GM21619 (cell line): ENCODE measurements at regions not wholly inside any gene's neighbourhood (a gene's known extent, or its start where the extent isn't known, plus 50 kb on each side); places are given as distances from the start of the nearest gene placed in this dataset.

Experiments
- ATAC-seq: cut with Tn5 transposase; IDR thresholded peaks from one replicate; pipeline ENCODE4 v1.9.1; 2021; ENCODE audit not compliant: unreplicated experiment

DNA sequence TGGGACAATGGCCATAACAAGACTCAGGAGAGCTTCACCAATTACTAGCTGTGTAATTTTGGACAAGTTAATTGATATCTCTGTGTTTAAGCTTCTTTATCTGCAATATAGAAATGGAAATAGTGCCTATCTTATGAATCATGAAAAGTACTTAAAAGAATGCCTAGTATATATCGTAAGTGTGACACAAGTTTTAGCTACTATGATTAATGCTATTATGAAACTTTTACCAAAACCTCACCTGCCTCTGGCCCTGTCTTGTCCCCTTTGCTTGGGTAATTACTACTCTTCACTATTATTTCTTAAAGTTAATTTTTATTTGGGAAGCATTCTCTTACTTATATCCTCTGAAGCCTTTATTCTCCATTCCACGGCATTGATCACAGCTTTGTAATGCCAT, 75.0 kb upstream of the NETO1 start:
- ATAC-seq = no peak

DNA sequence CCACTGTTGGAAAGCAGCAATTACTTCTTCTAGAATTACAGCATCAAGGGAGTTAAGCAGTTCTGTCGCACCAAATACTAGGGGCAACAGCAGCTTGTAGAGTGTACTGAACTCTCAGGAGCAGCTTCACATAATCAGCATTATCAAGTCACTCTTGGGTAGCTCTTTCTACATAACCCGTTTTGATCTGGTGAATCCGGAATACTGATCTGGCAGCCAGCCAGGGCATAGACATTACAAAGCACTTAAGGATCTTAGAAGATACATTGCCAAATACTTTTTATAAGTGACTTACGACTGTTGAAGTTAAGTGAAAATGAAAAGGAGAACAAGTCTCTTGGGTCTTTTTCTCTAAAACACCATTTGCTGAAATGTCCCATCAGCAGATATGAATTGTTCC, 73.2 kb upstream of the NETO1 start:
- no peak for ATAC-seq

DNA sequence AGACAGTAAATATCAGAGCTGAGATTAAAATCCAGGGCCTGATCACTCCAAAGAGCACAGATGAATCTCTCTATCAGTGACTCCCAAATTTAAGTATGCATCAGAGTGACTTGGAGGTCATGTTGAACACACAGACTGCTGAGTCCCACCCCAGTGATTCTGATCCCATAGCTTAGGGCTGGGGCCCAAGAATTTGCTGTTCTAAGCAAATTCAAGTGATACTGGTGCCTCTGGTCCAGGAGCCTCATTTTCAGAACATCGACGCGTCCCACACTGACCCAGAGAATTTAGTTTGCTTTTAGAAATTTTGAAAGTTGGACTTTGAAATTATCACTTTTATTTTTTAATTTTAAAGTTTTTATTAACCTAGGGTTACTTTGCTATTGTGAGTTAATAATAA, 72.7 kb upstream of the NETO1 start:
- no peak for ATAC-seq

DNA sequence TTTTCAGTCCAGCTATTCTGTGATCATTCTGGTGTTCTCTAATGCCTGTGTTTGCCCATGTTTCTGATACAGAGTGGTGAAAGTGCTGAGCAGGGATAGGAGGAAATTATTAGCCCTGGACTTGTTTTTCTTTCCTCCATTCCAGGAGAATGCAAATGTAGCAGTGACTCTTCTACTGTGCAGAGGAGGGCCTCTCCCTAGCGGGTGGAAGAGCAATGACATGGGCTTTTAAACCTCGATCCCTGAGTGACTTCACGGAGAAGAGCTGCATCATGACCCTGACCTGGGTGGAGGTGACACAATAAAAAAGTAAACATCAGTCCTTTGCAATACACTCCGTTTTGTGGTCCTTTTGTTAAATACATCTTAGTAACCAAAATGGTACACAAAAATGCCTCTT, 68.0 kb upstream of the NETO1 start:
- ATAC-seq = no peak

DNA sequence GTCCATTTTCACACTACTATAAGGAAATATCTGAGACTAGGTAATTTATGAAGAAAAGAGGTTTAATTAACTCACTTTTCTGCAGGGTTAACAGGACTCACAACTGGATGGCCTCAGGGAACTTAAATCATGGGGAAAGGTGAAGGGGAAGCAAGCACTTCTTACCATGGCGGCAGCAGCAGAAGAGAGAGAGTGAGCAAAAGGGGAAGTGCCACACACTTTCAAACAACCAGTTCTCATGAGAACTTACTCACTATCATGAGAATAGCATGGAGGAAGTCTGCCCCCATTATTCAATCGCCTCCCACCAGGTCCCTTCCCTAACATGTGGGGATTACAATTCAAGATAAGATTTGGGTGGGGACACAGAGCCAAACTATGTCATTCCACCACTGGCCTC, 55.1 kb upstream of the NETO1 start:
- ATAC-seq = no peak
